Choroid plexus epithelial cell (primary cell): ENCODE measurements at regions not wholly inside any gene's neighbourhood (a gene's known extent, or its start where the extent isn't known, plus 50 kb on each side); places are given as distances from the start of the nearest gene placed in this dataset.

Experiments
- DNase-seq: peaks from one replicate; pipeline ENCODE4 v3.0.0-alpha.2; 2010; ENCODE audit warnings: low read depth
- H3K4me3 ChIP-seq: 2 replicates; pipeline ENCODE4 v1.5.1; 2011; ENCODE audit warnings: low read depth, mild to moderate bottlenecking, control low read depth, low read length, moderate library complexity
- CTCF ChIP-seq: conservative IDR thresholded peaks from 2 replicates; pipeline ENCODE4 v1.5.1; 2011; ENCODE audit warnings: low read depth, mild to moderate bottlenecking, control low read depth, inconsistent platforms, low read length, moderate library complexity

- no peak overlapping the region for H3K4me3 ChIP-seq
- no peak for TF ChIP-seq CTCF
- DNase-seq = peak; percentile 100
These were observed 102.3 kb upstream of the LMO4 start for GRCh38 chr1:87226341-87226760.

- DNase-seq = no peak
- no peak for TF ChIP-seq CTCF
- H3K4me3 ChIP-seq = no peak overlapping the region
These were observed 101.0 kb upstream of the LMO4 start for GRCh38 chr1:87227651-87228050.

GRCh38 chr1:87230501-87230900 is 98.2 kb upstream of the LMO4 start:
- H3K4me3 ChIP-seq = no peak overlapping the region
- no peak for TF ChIP-seq CTCF
- no peak for DNase-seq

GRCh38 chr1:87231703-87232367 is 96.8 kb upstream of the LMO4 start:
- no peak overlapping the region for H3K4me3 ChIP-seq
- TF ChIP-seq CTCF = no peak
- no peak for DNase-seq

- TF ChIP-seq CTCF = no peak
- no peak overlapping the region for H3K4me3 ChIP-seq
- DNase-seq = peak; percentile 28
These were observed 92.1 kb upstream of the LMO4 start for GRCh38 chr1:87236585-87236984.

- DNase-seq = no peak
- H3K4me3 ChIP-seq = no peak overlapping the region
- TF ChIP-seq CTCF = no peak
These were observed 88.6 kb upstream of the LMO4 start for GRCh38 chr1:87239997-87240605.
